HFFc6 (cell line): ENCODE measurements at regions not wholly inside any gene's neighbourhood (a gene's known extent, or its start where the extent isn't known, plus 50 kb on each side); places are given as distances from the start of the nearest gene placed in this dataset.

Experiments used
- DNase-seq: peaks from one replicate; pipeline ENCODE4 v3.0.0-alpha.2; 2018
- H3K27ac Mint-ChIP-seq: 2 replicates; pipeline ENCODE4 v1.8.0; 2020; ENCODE audit warnings: mild to moderate bottlenecking, mixed read lengths
- H3K27me3 Mint-ChIP-seq: 2 replicates; pipeline ENCODE4 v1.8.0; 2021; ENCODE audit warnings: mild to moderate bottlenecking, moderate library complexity, mixed read lengths; ENCODE audit not compliant: insufficient read depth
- H3K36me3 Mint-ChIP-seq: 2 replicates; pipeline ENCODE4 v1.8.0; 2021; ENCODE audit warnings: low read depth, mixed read lengths
- H3K4me1 Mint-ChIP-seq: 2 replicates; pipeline ENCODE4 v1.8.0; 2020; ENCODE audit warnings: low read depth, mixed read lengths
- H3K4me3 Mint-ChIP-seq: 2 replicates; pipeline ENCODE4 v1.8.0; 2020; ENCODE audit warnings: mild to moderate bottlenecking, moderate library complexity, mixed read lengths
- H3K9me3 Mint-ChIP-seq: 2 replicates; pipeline ENCODE4 v1.8.0; 2020; ENCODE audit warnings: mild to moderate bottlenecking, mixed read lengths
- TF ChIP-seq, protein P1 (sequence below): fragments of 200-600 bp; sonication (generic); IDR thresholded peaks from 2 replicates; pipeline ENCODE4 v1.5.0; 2021; ENCODE audit warnings: antibody characterized with exemption, mild to moderate bottlenecking

DNA sequence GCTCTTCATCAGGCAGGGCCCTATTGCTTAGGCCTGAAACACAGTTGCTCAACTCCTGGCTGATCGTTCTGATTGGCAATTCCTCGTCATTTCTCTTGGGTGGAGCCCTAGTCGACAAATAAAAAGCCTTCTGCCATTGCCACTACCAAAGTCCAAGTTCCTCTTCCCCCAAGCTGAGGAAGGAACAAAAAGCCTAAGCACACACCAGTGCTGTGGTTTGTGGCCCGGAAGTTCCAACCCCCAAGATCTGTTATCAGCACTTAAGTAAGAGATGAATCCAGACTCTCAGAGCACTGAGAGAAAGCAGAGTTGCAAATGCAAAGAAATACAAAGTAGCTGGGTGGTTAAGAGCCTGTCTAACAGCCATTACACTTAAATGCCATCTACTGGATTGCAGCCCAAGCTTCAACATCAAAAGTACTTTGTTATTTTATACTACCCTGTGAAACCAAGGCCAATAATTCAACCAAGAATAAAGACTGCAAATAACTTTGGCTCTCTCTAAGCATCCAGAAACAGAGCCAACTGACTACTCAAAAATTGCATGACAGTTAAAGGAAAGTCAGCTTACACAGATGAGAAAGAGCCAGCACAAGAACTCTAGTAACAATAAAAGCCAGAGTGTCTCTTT is 1024.0 kb downstream of the GRIK2 start:
- Mint-ChIP-seq H3K4me3 (no peak overlapping the region), H3K36me3 (no peaks in the 10 kb centered on the region), H3K27ac (no peak overlapping the region), H3K9me3 (peaks cover 12% of the 10 kb centered on the region; the same call in 1 of the 2 replicates), H3K4me1 (no peaks in the 10 kb centered on the region), H3K27me3 (no peaks in the 10 kb centered on the region)
- DNase-seq: no peak
- TF ChIP-seq, protein P1, sequence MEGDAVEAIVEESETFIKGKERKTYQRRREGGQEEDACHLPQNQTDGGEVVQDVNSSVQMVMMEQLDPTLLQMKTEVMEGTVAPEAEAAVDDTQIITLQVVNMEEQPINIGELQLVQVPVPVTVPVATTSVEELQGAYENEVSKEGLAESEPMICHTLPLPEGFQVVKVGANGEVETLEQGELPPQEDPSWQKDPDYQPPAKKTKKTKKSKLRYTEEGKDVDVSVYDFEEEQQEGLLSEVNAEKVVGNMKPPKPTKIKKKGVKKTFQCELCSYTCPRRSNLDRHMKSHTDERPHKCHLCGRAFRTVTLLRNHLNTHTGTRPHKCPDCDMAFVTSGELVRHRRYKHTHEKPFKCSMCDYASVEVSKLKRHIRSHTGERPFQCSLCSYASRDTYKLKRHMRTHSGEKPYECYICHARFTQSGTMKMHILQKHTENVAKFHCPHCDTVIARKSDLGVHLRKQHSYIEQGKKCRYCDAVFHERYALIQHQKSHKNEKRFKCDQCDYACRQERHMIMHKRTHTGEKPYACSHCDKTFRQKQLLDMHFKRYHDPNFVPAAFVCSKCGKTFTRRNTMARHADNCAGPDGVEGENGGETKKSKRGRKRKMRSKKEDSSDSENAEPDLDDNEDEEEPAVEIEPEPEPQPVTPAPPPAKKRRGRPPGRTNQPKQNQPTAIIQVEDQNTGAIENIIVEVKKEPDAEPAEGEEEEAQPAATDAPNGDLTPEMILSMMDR: no peak

DNA sequence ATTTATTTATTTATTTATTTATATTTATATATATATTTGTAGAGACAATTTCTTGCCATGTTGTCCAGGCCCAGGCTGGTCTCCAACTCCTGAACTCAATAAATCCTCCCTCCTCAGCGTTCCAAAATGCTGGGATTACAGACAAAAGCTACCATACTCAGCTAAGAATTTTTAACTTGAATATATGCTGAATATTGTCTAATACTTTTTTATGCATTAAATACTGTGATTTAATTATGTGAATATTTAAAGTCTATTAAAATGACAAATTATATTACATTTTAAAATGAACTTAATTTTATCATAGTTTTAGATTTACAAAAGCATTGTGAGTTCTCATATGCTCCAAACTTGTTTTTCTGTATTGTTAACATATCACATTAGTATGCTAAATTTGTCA is 1022.4 kb downstream of the GRIK2 start:
- H3K4me1 Mint-ChIP-seq: no peaks in the 10 kb centered on the region
- H3K27ac Mint-ChIP-seq: no peak overlapping the region
- no peak for DNase-seq
- no peaks in the 10 kb centered on the region for H3K27me3 Mint-ChIP-seq
- H3K9me3 Mint-ChIP-seq: peaks cover 7% of the 10 kb centered on the region; the same call in 1 of the 2 replicates
- no peak overlapping the region for H3K4me3 Mint-ChIP-seq
- TF ChIP-seq, protein P1: no peak
- no peaks in the 10 kb centered on the region for H3K36me3 Mint-ChIP-seq

DNA sequence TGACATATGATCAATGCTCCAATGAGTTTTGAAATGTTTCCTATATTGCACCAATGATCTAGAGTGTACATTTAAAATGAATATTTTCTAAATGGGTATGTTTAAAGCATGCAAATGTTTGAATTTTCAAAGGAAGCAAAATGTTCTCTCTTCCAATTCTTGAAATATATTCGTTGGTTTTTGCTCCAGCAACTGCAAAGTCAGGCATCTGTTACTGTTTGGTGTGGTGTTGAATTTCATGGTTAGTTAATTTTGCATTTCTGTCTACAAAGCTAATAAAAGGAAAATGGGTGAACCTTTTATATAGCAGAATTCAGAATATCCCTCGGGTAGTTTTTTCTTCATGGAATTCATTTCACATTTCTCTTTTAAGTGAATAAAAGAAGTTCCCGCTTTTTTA is 1018.3 kb downstream of the GRIK2 start:
- no peaks in the 10 kb centered on the region for H3K4me1 Mint-ChIP-seq

DNA sequence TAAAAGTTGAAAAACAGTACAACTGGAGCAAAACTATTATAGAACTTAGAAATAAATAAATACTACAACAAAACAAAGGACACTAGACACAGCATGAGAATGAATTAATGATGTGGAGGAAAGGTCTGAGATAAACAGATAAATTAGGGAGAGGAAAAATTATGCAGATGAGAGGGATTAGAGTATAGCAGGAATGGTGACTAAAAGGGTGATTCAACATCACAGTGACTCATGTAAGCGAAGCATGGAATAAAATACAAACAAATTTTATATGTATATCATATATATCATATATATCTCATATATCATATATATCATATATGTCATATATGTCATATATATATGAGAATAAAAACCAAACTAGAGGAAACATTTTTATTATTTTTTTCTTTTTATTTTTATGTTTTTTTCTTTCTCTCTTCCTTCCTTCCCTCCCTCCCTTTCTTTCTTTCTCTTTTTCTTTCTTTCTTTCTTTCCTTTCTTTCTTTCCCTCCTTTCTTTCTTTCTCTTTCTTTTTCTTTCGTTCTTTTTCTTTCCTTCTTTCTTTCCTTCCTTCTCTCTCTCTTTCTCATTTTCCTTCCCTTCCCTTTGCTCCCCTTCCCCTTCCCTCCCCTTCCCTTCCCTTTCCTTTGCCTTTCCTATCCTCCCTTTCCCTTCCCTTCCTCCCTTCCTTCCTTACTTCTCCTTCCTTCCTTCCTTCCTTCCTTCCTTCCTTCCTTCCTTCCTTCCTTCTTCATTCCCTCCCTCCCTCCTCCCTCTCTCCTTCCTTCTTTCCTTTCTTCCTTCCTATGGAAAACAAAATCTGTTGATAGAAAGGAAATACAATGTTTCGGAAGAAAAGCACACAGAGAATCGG is 1014.6 kb downstream of the GRIK2 start:
- H3K36me3 Mint-ChIP-seq: no peaks in the 10 kb centered on the region
- H3K4me1 Mint-ChIP-seq: no peaks in the 10 kb centered on the region
- no peak for DNase-seq
- H3K27me3 Mint-ChIP-seq: no peaks in the 10 kb centered on the region
- no peak overlapping the region for H3K27ac Mint-ChIP-seq
- H3K9me3 Mint-ChIP-seq: peaks cover 10% of the 10 kb centered on the region
- H3K4me3 Mint-ChIP-seq: no peak overlapping the region
- TF ChIP-seq, protein P1: no peak

More for the DNA sequence above, 1018.3 kb downstream of the GRIK2 start:
- Mint-ChIP-seq H3K27ac (no peak overlapping the region), H3K4me3 (no peak overlapping the region), H3K9me3 (peaks cover 1% of the 10 kb centered on the region), H3K27me3 (no peaks in the 10 kb centered on the region), H3K36me3 (no peaks in the 10 kb centered on the region)
- no peak for DNase-seq
- TF ChIP-seq, protein P1: no peak

DNA sequence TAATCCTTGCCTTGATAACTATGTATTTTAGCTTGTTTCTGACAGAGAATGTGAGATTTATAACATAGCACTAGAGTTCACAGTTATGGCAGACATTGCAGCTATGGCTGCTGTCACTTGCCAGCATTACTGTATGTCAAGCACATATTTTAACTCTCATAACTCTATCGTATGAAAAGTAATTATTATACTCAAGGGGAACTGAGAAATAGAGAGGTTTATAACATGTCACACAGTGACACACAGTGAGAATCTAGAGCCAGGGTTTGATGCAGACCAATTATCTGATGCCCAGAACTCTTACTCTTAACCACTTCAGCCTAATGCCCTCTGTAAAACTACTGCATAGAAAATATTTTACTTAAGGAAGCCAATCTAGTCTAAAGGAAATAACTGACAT is 1012.4 kb downstream of the GRIK2 start:
- H3K27me3 Mint-ChIP-seq: no peaks in the 10 kb centered on the region
- no peak for DNase-seq
- no peaks in the 10 kb centered on the region for H3K36me3 Mint-ChIP-seq
- H3K9me3 Mint-ChIP-seq: peaks cover 10% of the 10 kb centered on the region
- no peak overlapping the region for H3K27ac Mint-ChIP-seq
- H3K4me3 Mint-ChIP-seq: no peak overlapping the region
- no peaks in the 10 kb centered on the region for H3K4me1 Mint-ChIP-seq
- TF ChIP-seq, protein P1: no peak
